Ishikawa (cell line): ENCODE measurements at regions not wholly inside any gene's neighbourhood (a gene's known extent, or its start where the extent isn't known, plus 50 kb on each side); places are given as distances from the start of the nearest gene placed in this dataset.

Experiments used
- CEBPB ChIP-seq: IDR thresholded peaks from 2 replicates; pipeline ENCODE4 v1.6.1; 2012
- CREB1 ChIP-seq: IDR thresholded peaks from 2 replicates; pipeline ENCODE4 v1.6.1; 2012; ENCODE audit warnings: low read depth
- EGR1 ChIP-seq: IDR thresholded peaks from 2 replicates; pipeline ENCODE4 v1.6.1; 2012
- EP300 ChIP-seq: IDR thresholded peaks from 2 replicates; pipeline ENCODE4 v1.6.1; 2012; ENCODE audit warnings: borderline replicate concordance
- FOXM1 ChIP-seq: IDR thresholded peaks from 2 replicates; pipeline ENCODE4 v1.6.1; 2012; ENCODE audit warnings: low read depth, borderline replicate concordance
- NFIC ChIP-seq: IDR thresholded peaks from 2 replicates; pipeline ENCODE4 v1.6.1; 2012
- RAD21 ChIP-seq: IDR thresholded peaks from 2 replicates; pipeline ENCODE4 v1.6.1; 2012; ENCODE audit warnings: low read depth
- REST ChIP-seq: IDR thresholded peaks from 2 replicates; pipeline ENCODE4 v1.6.1; 2012; ENCODE audit warnings: low read depth, mild to moderate bottlenecking
- TAF1 ChIP-seq: IDR thresholded peaks from 2 replicates; pipeline ENCODE4 v1.6.1; 2012; ENCODE audit warnings: low read depth, mild to moderate bottlenecking
- TCF12 ChIP-seq: IDR thresholded peaks from 2 replicates; pipeline ENCODE4 v1.6.1; 2012; ENCODE audit warnings: low read depth
- TEAD4 ChIP-seq: IDR thresholded peaks from 2 replicates; pipeline ENCODE4 v1.6.1; 2012
- YY1 ChIP-seq: IDR thresholded peaks from 2 replicates; pipeline ENCODE4 v1.6.1; 2012; ENCODE audit warnings: low read depth
- ZBTB7A ChIP-seq: IDR thresholded peaks from 2 replicates; pipeline ENCODE4 v1.6.1; 2012; ENCODE audit warnings: low read depth
- TF ChIP-seq, protein P1 (sequence below): IDR thresholded peaks from 2 replicates; pipeline ENCODE4 v1.6.1; 2012
- TF ChIP-seq, protein P2 (sequence below): IDR thresholded peaks from 2 replicates; pipeline ENCODE4 v1.6.1; 2012

GRCh38 chr4:125039550-125039949 is 275.2 kb upstream of the FAT4 start:
- TF ChIP-seq RAD21 (no peak), CEBPB (no peak), TAF1 (no peak), EP300 (no peak), FOXM1 (no peak), TCF12 (no peak), REST (no peak), TEAD4 (no peak), EGR1 (no peak), ZBTB7A (no peak), CREB1 (no peak), YY1 (no peak), NFIC (no peak)
- TF ChIP-seq, protein P1, sequence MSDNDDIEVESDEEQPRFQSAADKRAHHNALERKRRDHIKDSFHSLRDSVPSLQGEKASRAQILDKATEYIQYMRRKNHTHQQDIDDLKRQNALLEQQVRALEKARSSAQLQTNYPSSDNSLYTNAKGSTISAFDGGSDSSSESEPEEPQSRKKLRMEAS = no peak
- TF ChIP-seq, protein P2, sequence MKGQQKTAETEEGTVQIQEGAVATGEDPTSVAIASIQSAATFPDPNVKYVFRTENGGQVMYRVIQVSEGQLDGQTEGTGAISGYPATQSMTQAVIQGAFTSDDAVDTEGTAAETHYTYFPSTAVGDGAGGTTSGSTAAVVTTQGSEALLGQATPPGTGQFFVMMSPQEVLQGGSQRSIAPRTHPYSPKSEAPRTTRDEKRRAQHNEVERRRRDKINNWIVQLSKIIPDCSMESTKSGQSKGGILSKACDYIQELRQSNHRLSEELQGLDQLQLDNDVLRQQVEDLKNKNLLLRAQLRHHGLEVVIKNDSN = no peak

DNA sequence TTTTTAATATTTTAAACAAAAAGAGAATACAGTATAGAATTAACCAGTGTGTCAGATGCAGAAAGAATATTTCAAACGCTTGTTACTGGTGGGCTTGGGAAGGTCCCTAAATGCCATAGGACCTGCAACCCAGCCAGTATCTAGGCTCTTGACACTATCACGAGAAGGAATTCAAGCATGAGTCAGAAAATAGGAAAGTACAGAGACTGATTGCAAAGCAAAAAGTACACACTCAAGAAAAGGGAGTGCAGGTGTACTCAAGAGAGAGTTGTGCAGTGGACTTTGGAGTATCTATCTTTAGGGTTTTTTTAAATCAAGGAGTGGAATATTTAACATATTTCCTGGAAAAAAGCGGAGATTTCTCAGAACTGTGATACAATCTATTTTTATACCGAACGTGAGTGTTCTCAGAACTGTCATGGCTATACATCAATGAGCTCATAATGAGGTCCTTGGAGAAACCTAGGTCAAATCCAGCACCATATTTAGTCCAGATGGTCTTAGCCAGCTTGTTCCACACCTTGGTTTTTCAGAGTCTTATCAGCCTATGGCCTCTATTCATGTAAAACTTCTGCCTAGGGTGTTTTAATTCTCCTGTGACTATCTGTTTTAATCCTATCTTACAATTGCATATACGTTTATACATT is 291.8 kb upstream of the FAT4 start:
- TF ChIP-seq RAD21 = no peak
- no peak for TF ChIP-seq CEBPB
- TF ChIP-seq TEAD4 = no peak
- no peak for TF ChIP-seq YY1
- TF ChIP-seq EGR1 = no peak
- TF ChIP-seq NFIC = no peak
- TF ChIP-seq, protein P2 = no peak
- no peak for TF ChIP-seq REST
- TF ChIP-seq TCF12 = no peak
- no peak for TF ChIP-seq CREB1
- TF ChIP-seq TAF1 = no peak
- no peak for TF ChIP-seq FOXM1
- TF ChIP-seq EP300 = no peak

DNA sequence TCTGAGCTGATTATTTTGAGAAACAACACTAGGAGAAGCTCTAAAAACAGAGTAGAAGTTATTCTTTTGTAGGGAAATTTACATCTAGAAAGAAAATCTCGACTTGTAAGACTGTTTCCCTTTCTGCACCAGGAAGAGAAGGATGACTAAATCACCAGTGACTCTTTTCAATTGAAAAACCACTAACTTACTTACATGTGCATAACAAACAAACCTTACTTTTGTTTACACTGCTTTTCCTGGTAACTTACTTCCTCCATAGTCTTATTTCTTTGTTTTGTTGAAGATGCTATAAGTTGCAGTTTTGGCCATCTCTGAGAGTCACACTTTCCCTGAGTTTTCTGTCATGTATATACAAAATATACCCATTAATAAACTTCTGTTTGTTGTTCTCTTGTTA is 293.6 kb upstream of the FAT4 start:
- no peak for TF ChIP-seq YY1
- no peak for TF ChIP-seq REST
- TF ChIP-seq EGR1 = no peak
- TF ChIP-seq RAD21 = no peak
- no peak for TF ChIP-seq TCF12
- TF ChIP-seq, protein P2 = no peak
- TF ChIP-seq, protein P1 = no peak
- TF ChIP-seq EP300 = no peak
- TF ChIP-seq CEBPB = no peak
